ENCODE measurements at regions not wholly inside any gene's neighbourhood (a gene's known extent, or its start where the extent isn't known, plus 50 kb on each side); places are given as distances from the start of the nearest gene placed in this dataset.

- H3K36me3 ChIP-seq (replicated peaks in 1 of 2; ENCODE audit: control insufficient read depth in 1 of 2, insufficient read depth in 2 of 2, low read length in 2 of 2) = no peaks in the 10 kb centered on the region
- H3K4me2 ChIP-seq (replicated peaks; ENCODE audit: extremely low read depth, low read length, poor library complexity, severe bottlenecking) = no peak overlapping the region
- H3K9ac ChIP-seq (ENCODE audit: insufficient read depth, low read length, poor library complexity, severe bottlenecking) = no peak overlapping the region
- Mint-ChIP-seq H3K4me1 (no peaks in the 10 kb centered on the region), H3K36me3 (no peaks in the 10 kb centered on the region), H3K27me3 (ENCODE audit: low read depth in 3 of 3) (no peaks in the 10 kb centered on the region), H3K9me3 (peaks cover 2 to 22% (median 12%) of the 10 kb centered on the region in 7 donors), H3K4me3 (no peak overlapping the region), H3K27ac (no peak overlapping the region)
- H3K4me3 ChIP-seq (replicated peaks in 1 of 3; ENCODE audit: low read depth in 2 of 3, low read length in 3 of 3) = no peak overlapping the region
- intact Hi-C loops (cut with micrococcal nuclease) = no loop called here
- no peak for TF ChIP-seq CTCF (IDR thresholded peaks at IDR 0.05)
- H3K27me3 ChIP-seq (ENCODE audit: control insufficient read depth in 2 of 2, insufficient read depth in 2 of 2, low read length in 2 of 2) = no peaks in the 10 kb centered on the region
- H2AFZ ChIP-seq (ENCODE audit: insufficient read depth, low read depth, low read length, poor library complexity, severe bottlenecking) = no peak overlapping the region
- peaks cover 0 to 15% of the 10 kb centered on the region in 2 donors for H3K9me3 ChIP-seq (replicated peaks in 1 of 2; ENCODE audit: control insufficient read depth in 1 of 2, insufficient read depth in 1 of 2, low read length in 2 of 2)
- 87% methylated on average over 3 of the region's 5 CpGs for WGBS (ENCODE audit: insufficient coverage)
- no peaks in the 10 kb centered on the region for H3K79me2 ChIP-seq (ENCODE audit: insufficient read depth, low read length)
- no peaks in the 10 kb centered on the region for H3K4me1 ChIP-seq (ENCODE audit: control insufficient read depth in 1 of 2, insufficient read depth in 2 of 2, low read length in 2 of 2)
- H4K20me1 ChIP-seq (ENCODE audit: insufficient read depth, low read length) = no peaks in the 10 kb centered on the region
- H3K27ac ChIP-seq (ENCODE audit: low read depth in 1 of 2, low read length in 2 of 2) = no peak overlapping the region
- no peak for DNase-seq
Measured at GRCh38 chr14:40713387-40713786, 893.3 kb upstream of the LRFN5 start.

GRCh38 chr14:40697231-40697630, 909.4 kb upstream of the LRFN5 start:
- Histone ChIP-seq H3K4me3 (replicated peaks in 1 of 3; ENCODE audit: low read depth in 2 of 3, low read length in 3 of 3) (no peak overlapping the region), H3K27me3 (ENCODE audit: control insufficient read depth in 2 of 2, insufficient read depth in 2 of 2, low read length in 2 of 2) (no peaks in the 10 kb centered on the region), H3K36me3 (replicated peaks in 1 of 2; ENCODE audit: control insufficient read depth in 1 of 2, insufficient read depth in 2 of 2, low read length in 2 of 2) (no peaks in the 10 kb centered on the region), H3K4me1 (ENCODE audit: control insufficient read depth in 1 of 2, insufficient read depth in 2 of 2, low read length in 2 of 2) (no peaks in the 10 kb centered on the region), H3K9ac (ENCODE audit: insufficient read depth, low read length, poor library complexity, severe bottlenecking) (no peak overlapping the region), H3K27ac (ENCODE audit: low read depth in 1 of 2, low read length in 2 of 2) (no peak overlapping the region), H3K4me2 (replicated peaks; ENCODE audit: extremely low read depth, low read length, poor library complexity, severe bottlenecking) (no peak overlapping the region), H3K9me3 (replicated peaks in 1 of 2; ENCODE audit: control insufficient read depth in 1 of 2, insufficient read depth in 1 of 2, low read length in 2 of 2) (peaks cover 11 to 16% of the 10 kb centered on the region in 2 donors), H4K20me1 (ENCODE audit: insufficient read depth, low read length) (no peaks in the 10 kb centered on the region), H3K79me2 (ENCODE audit: insufficient read depth, low read length) (no peaks in the 10 kb centered on the region), H2AFZ (ENCODE audit: insufficient read depth, low read depth, low read length, poor library complexity, severe bottlenecking) (no peak overlapping the region)
- no peak overlapping the region for H3K4me3 Mint-ChIP-seq
- no peaks in the 10 kb centered on the region for H3K27me3 Mint-ChIP-seq (ENCODE audit: low read depth in 3 of 3)
- H3K9me3 Mint-ChIP-seq = peaks cover 0 to 10% (median 4%) of the 10 kb centered on the region in 7 donors
- DNase-seq = no peak
- no peaks in the 10 kb centered on the region for H3K4me1 Mint-ChIP-seq
- intact Hi-C loops (cut with micrococcal nuclease) = no loop called here
- no peaks in the 10 kb centered on the region for H3K36me3 Mint-ChIP-seq
- no peak for TF ChIP-seq CTCF (IDR thresholded peaks at IDR 0.05)
- WGBS (ENCODE audit: insufficient coverage) = no CpG with 5 or more reads among the region's 1 CpG
- no peak overlapping the region for H3K27ac Mint-ChIP-seq
